Suprapubic skin (tissue), 4 donors: ENCODE measurements at regions not wholly inside any gene's neighbourhood (a gene's known extent, or its start where the extent isn't known, plus 50 kb on each side); places are given as distances from the start of the nearest gene placed in this dataset.

Experiments used
- DNase-seq, 2 donors: peaks; one replicate each; pipeline ENCODE4 v3.0.0-alpha.2; 2019; ENCODE audit warnings: low spot score in 2 of 2
- H3K27ac ChIP-seq: fragments of 200-600 bp; sonication (generic); one replicate; pipeline ENCODE4 v1.5.1; 2019
- H3K27me3 ChIP-seq: fragments of 200-600 bp; sonication (generic); one replicate; pipeline ENCODE4 v1.5.1; 2019
- H3K36me3 ChIP-seq: fragments of 200-600 bp; sonication (generic); one replicate; pipeline ENCODE4 v1.5.1; 2019
- H3K4me1 ChIP-seq: fragments of 200-600 bp; sonication (generic); one replicate; pipeline ENCODE4 v1.5.1; 2019
- H3K4me3 ChIP-seq: fragments of 200-600 bp; sonication (generic); one replicate; pipeline ENCODE4 v1.5.1; 2019; ENCODE audit warnings: mild to moderate bottlenecking
- H3K9me3 ChIP-seq: fragments of 200-600 bp; sonication (generic); one replicate; pipeline ENCODE4 v1.5.1; 2019
- CTCF ChIP-seq, 2 donors: fragments of 200-600 bp in 1 of 2; fragments of 450-650 bp in 1 of 2; sonication (generic) in 1 of 2; IDR thresholded peaks; one replicate each; pipeline ENCODE4 v1.5.1; 2016 to 2019; ENCODE audit warnings: antibody characterized with exemption in 2 of 2, mild to moderate bottlenecking in 1 of 2, moderate library complexity in 1 of 2
- EP300 ChIP-seq: sonication (generic); formaldehyde crosslinking; IDR thresholded peaks from one replicate; pipeline ENCODE4 v1.6.1; 2017; ENCODE audit warnings: antibody characterized with exemption
- POLR2A ChIP-seq, 2 donors: fragments of 450-650 bp; IDR thresholded peaks; one replicate each; pipeline ENCODE4 v1.6.1; 2017; ENCODE audit warnings: antibody characterized with exemption in 2 of 2, mild to moderate bottlenecking in 2 of 2, moderate library complexity in 2 of 2
- POLR2AphosphoS5 ChIP-seq, 3 donors: sonication (generic); formaldehyde crosslinking; IDR thresholded peaks; one replicate each; pipeline ENCODE4 v1.6.1; 2017; ENCODE audit warnings: antibody characterized with exemption in 3 of 3
- WGBS: methylation state at CpG from one replicate; pipeline ENCODE4 v1.1.5; 2018; 5-methylcytosine and 5-hydroxymethylcytosine counted together

- DNase-seq: no peak
- Histone ChIP-seq H3K9me3 (peaks cover 8% of the 10 kb centered on the region), H3K4me1 (no peaks in the 10 kb centered on the region), H3K4me3 (no peak overlapping the region), H3K36me3 (no peaks in the 10 kb centered on the region), H3K27me3 (no peaks in the 10 kb centered on the region), H3K27ac (no peak overlapping the region)
- TF ChIP-seq POLR2A (IDR thresholded peaks at IDR 0.05) (no peak), CTCF (IDR thresholded peaks at IDR 0.05) (no peak), EP300 (no peak), POLR2AphosphoS5 (IDR thresholded peaks at IDR 0.05) (no peak)
- WGBS: 86% methylated on average over 1 of the region's 1 CpG
Observed at GRCh38 chr15:46178138-46178537, 543.3 kb downstream of the SQOR start.

DNA sequence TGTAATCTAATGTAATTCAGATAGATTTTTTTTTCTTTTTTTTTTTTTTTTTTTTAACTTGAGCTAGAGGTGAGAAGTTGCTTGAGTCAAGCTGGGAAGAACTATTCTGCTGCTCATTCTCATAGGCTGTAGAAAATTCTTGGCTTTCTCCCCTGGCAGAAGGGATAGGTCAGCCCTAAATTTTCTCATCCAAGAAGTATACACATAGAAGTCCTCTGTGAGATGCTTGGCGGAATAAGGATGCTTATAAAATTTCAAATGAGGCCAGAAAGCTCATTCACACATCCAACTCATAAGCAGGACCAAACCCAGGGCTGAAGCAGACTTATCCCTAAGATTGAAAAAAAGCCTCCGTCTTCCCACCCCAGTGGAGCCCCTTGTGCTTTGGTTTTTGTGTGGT, 572.5 kb downstream of the SQOR start:
- TF ChIP-seq CTCF (IDR thresholded peaks at IDR 0.05) (no peak), POLR2A (IDR thresholded peaks at IDR 0.05) (no peak), POLR2AphosphoS5 (IDR thresholded peaks at IDR 0.05) (no peak), EP300 (no peak)
- H3K27me3 ChIP-seq: no peaks in the 10 kb centered on the region
- no peak overlapping the region for H3K4me3 ChIP-seq
- H3K9me3 ChIP-seq: peaks cover 3% of the 10 kb centered on the region
- H3K4me1 ChIP-seq: no peaks in the 10 kb centered on the region
- no peak for DNase-seq
- H3K36me3 ChIP-seq: no peaks in the 10 kb centered on the region
- 87% methylated on average over 2 of the region's 2 CpGs for WGBS
- no peak overlapping the region for H3K27ac ChIP-seq

GRCh38 chr15:46213551-46213950, 578.7 kb downstream of the SQOR start:
- Histone ChIP-seq H3K4me3 (no peak overlapping the region), H3K9me3 (no peaks in the 10 kb centered on the region), H3K27me3 (no peaks in the 10 kb centered on the region), H3K36me3 (no peaks in the 10 kb centered on the region), H3K27ac (no peak overlapping the region), H3K4me1 (no peaks in the 10 kb centered on the region)
- no peak for TF ChIP-seq CTCF (IDR thresholded peaks at IDR 0.05)
- TF ChIP-seq POLR2A (IDR thresholded peaks at IDR 0.05): no peak
- no peak for TF ChIP-seq EP300
- TF ChIP-seq POLR2AphosphoS5 (IDR thresholded peaks at IDR 0.05): no peak
- no peak for DNase-seq

DNA sequence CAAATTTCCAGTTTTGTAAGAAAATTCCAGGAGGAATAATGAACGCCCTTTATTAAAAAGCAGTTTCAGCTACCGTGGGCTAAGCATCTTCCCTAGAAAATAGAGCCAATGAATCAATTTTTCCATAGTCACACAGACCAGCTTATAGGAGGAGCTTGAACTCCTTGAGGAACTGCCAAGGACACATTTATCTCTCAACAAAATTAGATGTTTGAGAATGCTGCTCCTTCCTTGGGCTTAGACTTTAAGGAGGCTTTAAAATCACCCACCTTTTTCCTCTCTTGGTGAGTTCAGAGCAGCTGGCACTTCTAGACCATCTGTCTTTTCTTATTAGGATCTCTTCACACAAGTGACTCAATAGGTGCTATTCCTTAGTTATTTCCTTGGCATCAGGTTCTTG, 588.0 kb downstream of the SQOR start:
- TF ChIP-seq POLR2AphosphoS5 (IDR thresholded peaks at IDR 0.05) (no peak), POLR2A (IDR thresholded peaks at IDR 0.05) (no peak), CTCF (IDR thresholded peaks at IDR 0.05) (no peak), EP300 (no peak)
- Histone ChIP-seq H3K4me1 (no peaks in the 10 kb centered on the region), H3K27ac (no peak overlapping the region), H3K36me3 (no peaks in the 10 kb centered on the region), H3K4me3 (no peak overlapping the region), H3K9me3 (no peaks in the 10 kb centered on the region), H3K27me3 (no peaks in the 10 kb centered on the region)
- no peak for DNase-seq
- WGBS: 55% methylated on average over 2 of the region's 2 CpGs

DNA sequence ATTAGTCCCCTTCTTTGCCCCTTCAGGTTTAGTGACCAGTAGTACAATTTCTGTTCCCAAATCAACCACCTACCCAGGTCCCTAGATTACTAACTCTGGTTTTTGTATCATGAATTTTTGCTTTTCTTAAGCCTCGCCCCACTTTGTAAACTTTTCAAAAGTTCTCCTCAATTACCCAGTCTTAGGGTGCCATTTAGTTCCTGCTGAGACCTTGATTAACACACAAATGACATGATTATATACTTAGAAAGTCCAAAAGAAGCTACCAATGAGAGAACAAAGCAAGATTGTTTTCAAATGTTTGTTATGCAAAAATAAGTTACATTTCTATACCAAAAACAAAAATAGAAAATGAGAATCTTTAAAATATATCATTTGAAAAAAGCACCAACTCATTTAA, 594.4 kb downstream of the SQOR start:
- H3K36me3 ChIP-seq: no peaks in the 10 kb centered on the region
- 41% methylated on average over 1 of the region's 1 CpG for WGBS
- H3K9me3 ChIP-seq: no peaks in the 10 kb centered on the region
- no peak for TF ChIP-seq POLR2AphosphoS5 (IDR thresholded peaks at IDR 0.05)
- TF ChIP-seq EP300: no peak
- TF ChIP-seq CTCF (IDR thresholded peaks at IDR 0.05): no peak
- TF ChIP-seq POLR2A (IDR thresholded peaks at IDR 0.05): no peak
- no peak overlapping the region for H3K4me3 ChIP-seq
- no peaks in the 10 kb centered on the region for H3K27me3 ChIP-seq
- no peak for DNase-seq
- no peaks in the 10 kb centered on the region for H3K4me1 ChIP-seq
- H3K27ac ChIP-seq: no peak overlapping the region
